Liver (tissue), 8 donors: ENCODE measurements at regions not wholly inside any gene's neighbourhood (a gene's known extent, or its start where the extent isn't known, plus 50 kb on each side); places are given as distances from the start of the nearest gene placed in this dataset.

Source experiments
- DNase-seq: peaks from one replicate; pipeline ENCODE4 v3.0.0-alpha.2; 2017; ENCODE audit warnings: low spot score
- H3K27ac ChIP-seq, 2 donors: one replicate each; pipeline ENCODE4 v1.7.0; 2013; ENCODE audit warnings: inconsistent platforms in 2 of 2, low read length in 2 of 2, control low read depth in 1 of 2, low read depth in 1 of 2, mild to moderate bottlenecking in 1 of 2
- H3K27me3 ChIP-seq, 4 donors: one replicate each; pipeline versions ENCODE4 v1.6.1 to v1.7.0; 2013; ENCODE audit warnings: low read length in 3 of 4, inconsistent platforms in 1 of 4, mild to moderate bottlenecking in 1 of 4, moderate library complexity in 1 of 4; ENCODE audit not compliant: control insufficient read depth in 4 of 4, insufficient read depth in 4 of 4
- H3K36me3 ChIP-seq, 4 donors: one replicate each; pipeline versions ENCODE4 v1.6.1 to v1.7.0; 2013; ENCODE audit warnings: low read length in 3 of 4, mild to moderate bottlenecking in 3 of 4, low read depth in 1 of 4, moderate library complexity in 1 of 4; ENCODE audit not compliant: control insufficient read depth in 4 of 4, insufficient read depth in 3 of 4
- H3K4me1 ChIP-seq, 4 donors: one replicate each; pipeline versions ENCODE4 v1.6.1 to v1.7.0; 2013; ENCODE audit warnings: low read length in 3 of 4, mild to moderate bottlenecking in 3 of 4, moderate library complexity in 1 of 4; ENCODE audit not compliant: control insufficient read depth in 4 of 4, insufficient read depth in 4 of 4
- H3K4me3 ChIP-seq, 3 donors: one replicate each; pipeline versions ENCODE4 v1.6.1 to v1.7.0; 2013; ENCODE audit warnings: low read length in 3 of 3, control low read depth in 1 of 3, low read depth in 1 of 3, mild to moderate bottlenecking in 1 of 3
- H3K9ac ChIP-seq, 2 donors: one replicate each; pipeline ENCODE4 v1.7.0; 2013; ENCODE audit warnings: low read length in 2 of 2, mild to moderate bottlenecking in 2 of 2, moderate library complexity in 2 of 2, control low read depth in 1 of 2, low read depth in 1 of 2
- H3K9me3 ChIP-seq, 4 donors: one replicate each; pipeline versions ENCODE4 v1.6.1 to v1.7.0; 2013; ENCODE audit warnings: low read length in 3 of 4; ENCODE audit not compliant: control insufficient read depth in 4 of 4
- CTCF ChIP-seq: fragments of 150-350 bp; IDR thresholded peaks from 2 replicates; pipeline ENCODE4 v1.5.1; 2017; ENCODE audit warnings: improper control_type of control experiment, low read depth, low read length; ENCODE audit not compliant: missing input control
- EGR1 ChIP-seq, 2 donors: IDR thresholded peaks; 2 replicates each; pipeline ENCODE4 v1.6.1; 2016 to 2018; ENCODE audit warnings: antibody characterized with exemption in 2 of 2, low read depth in 2 of 2
- FOXA1 ChIP-seq: IDR thresholded peaks from 2 replicates; pipeline ENCODE4 v1.6.1; 2016; ENCODE audit warnings: antibody characterized with exemption
- FOXA2 ChIP-seq: IDR thresholded peaks from 2 replicates; pipeline ENCODE4 v1.6.1; 2016; ENCODE audit warnings: antibody characterized with exemption
- GABPA ChIP-seq, 2 donors: IDR thresholded peaks in 1 of 2; conservative IDR thresholded peaks in 1 of 2; 2 replicates each; pipeline ENCODE4 v1.6.1; 2016; ENCODE audit warnings: antibody characterized with exemption in 2 of 2, mild to moderate bottlenecking in 1 of 2, moderate library complexity in 1 of 2
- HNF4A ChIP-seq, 2 donors: conservative IDR thresholded peaks; 2 replicates each; pipeline ENCODE4 v1.6.1; 2016; ENCODE audit warnings: antibody characterized with exemption in 2 of 2, mild to moderate bottlenecking in 2 of 2
- HNF4G ChIP-seq: IDR thresholded peaks from 2 replicates; pipeline ENCODE4 v1.6.1; 2016; ENCODE audit warnings: antibody characterized with exemption
- JUND ChIP-seq, 2 donors: IDR thresholded peaks; 2 replicates each; pipeline ENCODE4 v1.6.1; 2016; ENCODE audit warnings: antibody characterized with exemption in 2 of 2
- RAD21 ChIP-seq, 2 donors: IDR thresholded peaks; 2 replicates each; pipeline ENCODE4 v1.6.1; 2016; ENCODE audit warnings: antibody characterized with exemption in 2 of 2, mild to moderate bottlenecking in 2 of 2
- REST ChIP-seq: IDR thresholded peaks from 2 replicates; pipeline ENCODE4 v1.6.1; 2016; ENCODE audit warnings: antibody characterized with exemption, mild to moderate bottlenecking
- SP1 ChIP-seq: IDR thresholded peaks from 2 replicates; pipeline ENCODE4 v1.6.1; 2018; ENCODE audit warnings: antibody characterized with exemption, mild to moderate bottlenecking
- TAF1 ChIP-seq: conservative IDR thresholded peaks from 2 replicates; pipeline ENCODE4 v1.6.1; 2016; ENCODE audit warnings: antibody characterized with exemption, mild to moderate bottlenecking
- YY1 ChIP-seq: IDR thresholded peaks from 2 replicates; pipeline ENCODE4 v1.6.1; 2016; ENCODE audit warnings: antibody characterized with exemption, mild to moderate bottlenecking
- WGBS: extraction: QIAGEN DNeasy Blood & Tissue Kit; methylation state at CpG from one replicate; pipeline ENCODE4 v1.1.7; 2013; 5-methylcytosine and 5-hydroxymethylcytosine counted together
- TF ChIP-seq, protein P1 (sequence below): IDR thresholded peaks from 2 replicates; pipeline ENCODE4 v1.6.1; 2016; ENCODE audit warnings: antibody characterized with exemption
- TF ChIP-seq, protein P2 (sequence below): IDR thresholded peaks from 2 replicates; pipeline ENCODE4 v1.6.1; 2016; ENCODE audit warnings: antibody characterized with exemption
- TF ChIP-seq, protein P3 (sequence below): IDR thresholded peaks from 2 replicates; pipeline ENCODE4 v1.6.1; 2016; ENCODE audit warnings: antibody characterized with exemption
- donor health status: healthy.
- donor health status: healthy.
- donor health status: healthy.
- donor health status: healthy.
- donor health status: healthy.

GRCh38 chr4:79756140-79756895 lies 316.7 kb downstream of the ANTXR2 start:
- Histone ChIP-seq H3K36me3 (no peaks in the 10 kb centered on the region), H3K4me3 (no peak overlapping the region), H3K9ac (no peak overlapping the region), H3K9me3 (no peaks in the 10 kb centered on the region), H3K4me1 (no peaks in the 10 kb centered on the region), H3K27ac (no peak overlapping the region), H3K27me3 (peaks cover 0 to 3% (median under 1%) of the 10 kb centered on the region in 4 donors)
- no peak for DNase-seq
- TF ChIP-seq, protein P1, sequence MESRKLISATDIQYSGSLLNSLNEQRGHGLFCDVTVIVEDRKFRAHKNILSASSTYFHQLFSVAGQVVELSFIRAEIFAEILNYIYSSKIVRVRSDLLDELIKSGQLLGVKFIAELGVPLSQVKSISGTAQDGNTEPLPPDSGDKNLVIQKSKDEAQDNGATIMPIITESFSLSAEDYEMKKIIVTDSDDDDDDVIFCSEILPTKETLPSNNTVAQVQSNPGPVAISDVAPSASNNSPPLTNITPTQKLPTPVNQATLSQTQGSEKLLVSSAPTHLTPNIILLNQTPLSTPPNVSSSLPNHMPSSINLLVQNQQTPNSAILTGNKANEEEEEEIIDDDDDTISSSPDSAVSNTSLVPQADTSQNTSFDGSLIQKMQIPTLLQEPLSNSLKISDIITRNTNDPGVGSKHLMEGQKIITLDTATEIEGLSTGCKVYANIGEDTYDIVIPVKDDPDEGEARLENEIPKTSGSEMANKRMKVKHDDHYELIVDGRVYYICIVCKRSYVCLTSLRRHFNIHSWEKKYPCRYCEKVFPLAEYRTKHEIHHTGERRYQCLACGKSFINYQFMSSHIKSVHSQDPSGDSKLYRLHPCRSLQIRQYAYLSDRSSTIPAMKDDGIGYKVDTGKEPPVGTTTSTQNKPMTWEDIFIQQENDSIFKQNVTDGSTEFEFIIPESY, result no peak
- TF ChIP-seq YY1 (no peak), HNF4G (no peak), GABPA (IDR thresholded peaks at IDR 0.05 in 1 of 2, conservative IDR thresholded peaks at IDR 0.05 in 1 of 2) (no peak), SP1 (no peak), RAD21 (IDR thresholded peaks at IDR 0.05) (no peak), FOXA1 (no peak), JUND (IDR thresholded peaks at IDR 0.05) (no peak), TAF1 (no peak), FOXA2 (no peak), REST (no peak), HNF4A (conservative IDR thresholded peaks at IDR 0.05) (no peak)
- TF ChIP-seq, protein P2, sequence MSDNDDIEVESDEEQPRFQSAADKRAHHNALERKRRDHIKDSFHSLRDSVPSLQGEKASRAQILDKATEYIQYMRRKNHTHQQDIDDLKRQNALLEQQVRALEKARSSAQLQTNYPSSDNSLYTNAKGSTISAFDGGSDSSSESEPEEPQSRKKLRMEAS, result no peak
- TF ChIP-seq, protein P3, sequence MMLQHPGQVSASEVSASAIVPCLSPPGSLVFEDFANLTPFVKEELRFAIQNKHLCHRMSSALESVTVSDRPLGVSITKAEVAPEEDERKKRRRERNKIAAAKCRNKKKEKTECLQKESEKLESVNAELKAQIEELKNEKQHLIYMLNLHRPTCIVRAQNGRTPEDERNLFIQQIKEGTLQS, result no peak
- 35% methylated on average over 2 of the region's 2 CpGs for WGBS

GRCh38 chr4:79748835-79749234 lies 324.2 kb downstream of the ANTXR2 start:
- DNase-seq, result no peak

More at GRCh38 chr4:79748835-79749234, 324.2 kb downstream of the ANTXR2 start:
- no peak overlapping the region for H3K4me3 ChIP-seq
- H3K4me1 ChIP-seq, result no peaks in the 10 kb centered on the region
- WGBS, result 87% methylated on average over 2 of the region's 2 CpGs
- H3K27me3 ChIP-seq, result no peaks in the 10 kb centered on the region
- H3K36me3 ChIP-seq, result no peaks in the 10 kb centered on the region
- H3K9ac ChIP-seq, result no peak overlapping the region
- TF ChIP-seq TAF1 (no peak), EGR1 (IDR thresholded peaks at IDR 0.05; ENCODE audit: low read depth in 2 of 2) (no peak), HNF4G (no peak), CTCF (no peak), RAD21 (IDR thresholded peaks at IDR 0.05) (no peak), SP1 (no peak), GABPA (IDR thresholded peaks at IDR 0.05 in 1 of 2, conservative IDR thresholded peaks at IDR 0.05 in 1 of 2) (no peak)
- no peak overlapping the region for H3K27ac ChIP-seq
- no peaks in the 10 kb centered on the region for H3K9me3 ChIP-seq
